ENCODE measurements at regions not wholly inside any gene's neighbourhood (a gene's known extent, or its start where the extent isn't known, plus 50 kb on each side); places are given as distances from the start of the nearest gene placed in this dataset.

DNA sequence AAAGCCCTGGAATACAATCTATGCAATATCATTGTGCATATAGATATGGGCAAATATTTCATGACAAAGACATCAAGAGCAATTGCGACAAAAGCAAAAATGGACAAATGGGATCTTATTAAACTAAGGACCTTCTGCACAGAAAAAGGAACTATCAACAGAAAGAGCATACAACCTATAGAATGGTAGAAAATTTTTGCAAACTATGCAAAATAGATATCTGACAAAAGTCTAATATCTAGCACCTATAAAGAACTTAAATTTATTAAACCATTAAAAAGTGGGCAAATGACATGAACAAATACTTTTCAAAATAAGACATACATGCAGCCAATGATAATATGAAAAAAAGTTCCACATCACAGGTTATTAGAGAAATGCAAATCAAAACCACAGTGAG is 312.9 kb downstream of the GLUD2 start:
- TF ChIP-seq, protein P1, sequence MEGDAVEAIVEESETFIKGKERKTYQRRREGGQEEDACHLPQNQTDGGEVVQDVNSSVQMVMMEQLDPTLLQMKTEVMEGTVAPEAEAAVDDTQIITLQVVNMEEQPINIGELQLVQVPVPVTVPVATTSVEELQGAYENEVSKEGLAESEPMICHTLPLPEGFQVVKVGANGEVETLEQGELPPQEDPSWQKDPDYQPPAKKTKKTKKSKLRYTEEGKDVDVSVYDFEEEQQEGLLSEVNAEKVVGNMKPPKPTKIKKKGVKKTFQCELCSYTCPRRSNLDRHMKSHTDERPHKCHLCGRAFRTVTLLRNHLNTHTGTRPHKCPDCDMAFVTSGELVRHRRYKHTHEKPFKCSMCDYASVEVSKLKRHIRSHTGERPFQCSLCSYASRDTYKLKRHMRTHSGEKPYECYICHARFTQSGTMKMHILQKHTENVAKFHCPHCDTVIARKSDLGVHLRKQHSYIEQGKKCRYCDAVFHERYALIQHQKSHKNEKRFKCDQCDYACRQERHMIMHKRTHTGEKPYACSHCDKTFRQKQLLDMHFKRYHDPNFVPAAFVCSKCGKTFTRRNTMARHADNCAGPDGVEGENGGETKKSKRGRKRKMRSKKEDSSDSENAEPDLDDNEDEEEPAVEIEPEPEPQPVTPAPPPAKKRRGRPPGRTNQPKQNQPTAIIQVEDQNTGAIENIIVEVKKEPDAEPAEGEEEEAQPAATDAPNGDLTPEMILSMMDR (IDR thresholded peaks at IDR 0.05): no peak
- TF ChIP-seq, protein P2, sequence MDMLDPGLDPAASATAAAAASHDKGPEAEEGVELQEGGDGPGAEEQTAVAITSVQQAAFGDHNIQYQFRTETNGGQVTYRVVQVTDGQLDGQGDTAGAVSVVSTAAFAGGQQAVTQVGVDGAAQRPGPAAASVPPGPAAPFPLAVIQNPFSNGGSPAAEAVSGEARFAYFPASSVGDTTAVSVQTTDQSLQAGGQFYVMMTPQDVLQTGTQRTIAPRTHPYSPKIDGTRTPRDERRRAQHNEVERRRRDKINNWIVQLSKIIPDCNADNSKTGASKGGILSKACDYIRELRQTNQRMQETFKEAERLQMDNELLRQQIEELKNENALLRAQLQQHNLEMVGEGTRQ (IDR thresholded peaks at IDR 0.05): no peak
- TF ChIP-seq BHLHE40 (IDR thresholded peaks at IDR 0.05; ENCODE audit: low read depth, low read length): no peak
- no peak for TF ChIP-seq POLR2A (IDR thresholded peaks at IDR 0.05; ENCODE audit: low read length)
- TF ChIP-seq HOXB13 (CRISPR knock-in tag; IDR thresholded peaks at IDR 0.05; ENCODE audit: low read depth): no peak
- TF ChIP-seq ZFP36 (IDR thresholded peaks at IDR 0.05; ENCODE audit: borderline replicate concordance, partially characterized antibody): no peak
